Endothelial cell of umbilical vein (primary cell): ENCODE measurements at regions not wholly inside any gene's neighbourhood (a gene's known extent, or its start where the extent isn't known, plus 50 kb on each side); places are given as distances from the start of the nearest gene placed in this dataset.

Experiments
- BruUV-seq: library from RNA; stranded (reverse); fragments of 400-500 nt; replicated peaks from 2 replicates; lab custom pipeline; 2021; lab: Mats Ljungman, UMichigan
- CTCF ChIA-PET: fragments of 300-600, 350-600 bp; sonication (Branson Sonifier 250); formaldehyde crosslinking; loops from one replicate; lab custom pipeline; 2021; ENCODE audit warnings: antibody characterized with exemption, inconsistent platforms; lab: Charles Lee
- POLR2A ChIA-PET: fragments of 300-600, 350-600 bp; sonication (Branson Sonifier 250); formaldehyde crosslinking; loops from one replicate; lab custom pipeline; 2021; ENCODE audit warnings: antibody characterized with exemption, inconsistent platforms; lab: Charles Lee
- DNase-seq: peaks from one replicate; pipeline ENCODE4 v3.0.0-alpha.2; 2011; ENCODE audit warnings: low read depth, low spot score
- FAIRE-seq: peaks from 2 replicates; lab custom pipeline; 2011; peaks lifted over from hg19 to GRCh38; lab: Jason Lieb, UNC
- H2AFZ ChIP-seq: 2 replicates; pipeline ENCODE4 v1.6.0; 2012; ENCODE audit warnings: low read depth, low read length, control low read depth, inconsistent platforms
- H3K27ac ChIP-seq: 2 replicates; pipeline ENCODE4 v1.5.1; 2011; ENCODE audit warnings: low read depth, mild to moderate bottlenecking, control low read depth, low read length, moderate library complexity; ENCODE audit not compliant: insufficient read depth
- H3K27me3 ChIP-seq, 2 experiments: 2 replicates each; pipeline versions ENCODE4 v1.6.0 to v1.6.1; 2011; ENCODE audit warnings: low read length in 2 of 2, mixed read lengths in 1 of 2; ENCODE audit not compliant: control insufficient read depth in 2 of 2, insufficient read depth in 2 of 2
- H3K36me3 ChIP-seq, 2 experiments: 2 replicates in 1 of 2; 3 replicates in 1 of 2; pipeline ENCODE4 v1.5.1; 2011; ENCODE audit warnings: low read length in 2 of 2, mild to moderate bottlenecking in 1 of 2, moderate library complexity in 1 of 2; ENCODE audit not compliant: control insufficient read depth in 2 of 2, insufficient read depth in 2 of 2; ENCODE audit errors: extremely low read depth in 1 of 2
- H3K4me1 ChIP-seq: 3 replicates; pipeline ENCODE4 v1.5.1; 2011; ENCODE audit warnings: mild to moderate bottlenecking, low read length; ENCODE audit not compliant: control insufficient read depth, insufficient read depth; ENCODE audit errors: extremely low read depth
- H3K4me2 ChIP-seq: 2 replicates; pipeline ENCODE4 v1.6.1; 2011; ENCODE audit warnings: low read length, control low read depth, mixed read lengths; ENCODE audit not compliant: insufficient read depth
- H3K4me3 ChIP-seq, 3 experiments: fragments of 200-600 bp in 1 of 3; sonication (generic), shearing (Covaris generic) in 1 of 3; replicated peaks in 1 of 3; 2 replicates each; pipeline ENCODE4 v1.5.1; 2011 to 2016; ENCODE audit warnings: control low read depth in 3 of 3, low read length in 3 of 3, mild to moderate bottlenecking in 2 of 3, inconsistent platforms in 1 of 3, low read depth in 1 of 3, moderate library complexity in 1 of 3; ENCODE audit not compliant: insufficient read depth in 1 of 3
- H3K79me2 ChIP-seq: 2 replicates; pipeline ENCODE4 v1.6.0; 2012; ENCODE audit warnings: low read length, inconsistent platforms; ENCODE audit not compliant: control insufficient read depth, insufficient read depth
- H3K9ac ChIP-seq: replicated peaks from 2 replicates; pipeline ENCODE3; 2011; ENCODE audit warnings: low read length, control low read depth; ENCODE audit not compliant: insufficient read depth; ENCODE audit errors: extremely low read depth
- H3K9me1 ChIP-seq: replicated peaks from 3 replicates; pipeline ENCODE4 v1.6.0; 2011; ENCODE audit warnings: mild to moderate bottlenecking, low read length; ENCODE audit not compliant: control insufficient read depth, insufficient read depth; ENCODE audit errors: extremely low read depth
- H3K9me3 ChIP-seq: replicated peaks from 2 replicates; pipeline ENCODE4 v1.5.1; 2012; ENCODE audit warnings: low read length, inconsistent platforms; ENCODE audit not compliant: control insufficient read depth, insufficient read depth
- H4K20me1 ChIP-seq: replicated peaks from 2 replicates; pipeline ENCODE3; 2011; ENCODE audit warnings: mild to moderate bottlenecking, low read length; ENCODE audit not compliant: control insufficient read depth, insufficient read depth; ENCODE audit errors: extremely low read depth
- EZH2 ChIP-seq: IDR thresholded peaks from 2 replicates; pipeline ENCODE4 v1.6.1; 2012; ENCODE audit warnings: borderline replicate concordance, low read depth, mild to moderate bottlenecking, moderate library complexity, low read length, inconsistent platforms; ENCODE audit not compliant: severe bottlenecking
- FOS ChIP-seq: IDR thresholded peaks from 2 replicates; pipeline ENCODE4 v1.6.1; 2011; ENCODE audit warnings: mild to moderate bottlenecking, low read length, moderate library complexity, borderline replicate concordance; ENCODE audit not compliant: insufficient read depth
- JUN ChIP-seq: IDR thresholded peaks from 2 replicates; pipeline ENCODE4 v1.6.1; 2011; ENCODE audit warnings: borderline replicate concordance, low read depth; ENCODE audit not compliant: insufficient read length, insufficient read depth
- POLR2A ChIP-seq: IDR thresholded peaks from 2 replicates; pipeline ENCODE4 v1.6.1; 2012; ENCODE audit warnings: low read depth, mild to moderate bottlenecking, control low read depth, low read length
- POLR2AphosphoS5 ChIP-seq: IDR thresholded peaks from 2 replicates; pipeline ENCODE4 v1.6.1; 2012; ENCODE audit warnings: low read depth, mild to moderate bottlenecking, control low read depth, low read length, moderate library complexity; ENCODE audit not compliant: insufficient read depth
- dilution Hi-C: fragments of 300-500 bp; cut with MboI; formaldehyde crosslinking; loops from one replicate; pipeline ENCODE4 v1.15.0; 2019; ENCODE audit warnings: low sequenced_read_pairs; ENCODE audit not compliant: extremely low pct_ligation_motif_present
- intact Hi-C: fragments of 100-400 bp; cut with micrococcal nuclease; formaldehyde crosslinking; loops from one replicate; pipeline ENCODE4 v1.10.0; 2022
- TF ChIP-seq, protein P1 (sequence below): IDR thresholded peaks from 2 replicates; pipeline ENCODE4 v1.6.1; 2011; ENCODE audit not compliant: insufficient read depth, insufficient read length

DNA sequence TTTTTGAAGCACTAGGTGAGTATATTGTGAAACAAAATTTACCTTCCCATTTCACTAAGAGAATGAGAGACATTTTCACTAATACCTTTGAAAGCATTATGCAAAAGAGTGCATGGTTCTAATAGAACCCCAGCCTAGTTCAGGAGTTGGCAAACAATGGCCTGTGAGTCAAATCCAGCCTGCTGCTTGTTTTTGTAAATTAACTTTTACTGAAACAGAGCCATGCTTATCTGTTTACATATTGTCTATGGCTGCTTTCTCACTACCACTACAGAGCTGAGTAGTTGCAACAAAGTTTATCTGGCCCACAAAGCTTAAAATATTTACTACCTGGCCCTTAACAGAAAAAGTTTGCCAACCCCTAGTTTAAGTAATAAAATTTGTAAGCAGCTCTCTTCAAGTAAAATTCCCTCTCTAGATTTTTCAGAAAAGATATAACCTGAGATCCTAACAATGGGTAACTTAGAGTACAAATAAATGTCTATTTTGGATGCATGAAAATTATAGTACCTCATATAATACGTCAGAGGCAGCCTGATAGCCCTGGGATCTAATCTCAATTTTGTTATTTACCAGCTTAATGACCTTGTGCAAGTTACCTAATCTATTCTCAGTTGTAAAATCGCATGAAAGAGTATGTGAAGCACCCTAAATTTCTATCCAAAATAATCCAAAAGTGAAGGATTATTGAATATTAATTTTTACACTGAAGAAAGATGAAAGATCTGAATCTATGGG, 50.7 kb upstream of the ARL15 start:
- dilution Hi-C loops (no loop called here), intact Hi-C loops (no loop called here)
- TF ChIP-seq, protein P1, sequence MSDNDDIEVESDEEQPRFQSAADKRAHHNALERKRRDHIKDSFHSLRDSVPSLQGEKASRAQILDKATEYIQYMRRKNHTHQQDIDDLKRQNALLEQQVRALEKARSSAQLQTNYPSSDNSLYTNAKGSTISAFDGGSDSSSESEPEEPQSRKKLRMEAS, result no peak
- no peak for TF ChIP-seq POLR2A
- no peak for TF ChIP-seq EZH2
- TF ChIP-seq FOS, result no peak
- no peak for TF ChIP-seq JUN
- TF ChIP-seq POLR2AphosphoS5, result no peak
- no peaks in the 10 kb centered on the region for H3K36me3 ChIP-seq
- H3K27ac ChIP-seq, result no peak overlapping the region
- H3K4me3 ChIP-seq, result no peak overlapping the region
- no TSS peak for BruUV-seq
- H3K4me2 ChIP-seq, result no peak overlapping the region
- no peaks in the 10 kb centered on the region for H3K4me1 ChIP-seq
- no peak overlapping the region for H2AFZ ChIP-seq
- no peaks in the 10 kb centered on the region for H3K9me3 ChIP-seq
- no peaks in the 10 kb centered on the region for H4K20me1 ChIP-seq
- H3K9me1 ChIP-seq, result no peaks in the 10 kb centered on the region
- ChIA-PET CTCF (interaction anchor here (0.7 kb wide), 1 partner anchor 58 kb away, joined by 4 read pairs; no protein-coding TSS in a partner anchor), POLR2A (no interaction called here)
- DNase-seq (no peak), FAIRE-seq (no peak)
- no peak overlapping the region for H3K9ac ChIP-seq
- H3K27me3 ChIP-seq, result peaks cover 4 to 15% of the 10 kb centered on the region in 2 experiments
- H3K79me2 ChIP-seq, result no peaks in the 10 kb centered on the region
